HCT116 (cell line): ENCODE measurements at regions not wholly inside any gene's neighbourhood (a gene's known extent, or its start where the extent isn't known, plus 50 kb on each side); places are given as distances from the start of the nearest gene placed in this dataset.

Experiments
- ATAC-seq: fragments of 200-7000 bp; cut with Tn5 transposase; 2 replicates; pipeline ENCODE4 v1.9.1; 2020; ENCODE audit warnings: mild to moderate bottlenecking, moderate library complexity
- BruUV-seq: library from RNA; stranded (reverse); fragments of 400-500 nt; replicated peaks from 2 replicates; lab custom pipeline; 2021; lab: Mats Ljungman, UMichigan
- CTCF ChIA-PET: fragments of 300-600 bp; sonication (Branson Sonifier 250); formaldehyde crosslinking; loops from one replicate; lab custom pipeline; 2021; ENCODE audit warnings: antibody characterized with exemption; lab: Charles Lee
- POLR2A ChIA-PET: fragments of 300-600, 350-600 bp; sonication (Branson Sonifier 250); formaldehyde crosslinking; loops from one replicate; lab custom pipeline; 2021; ENCODE audit warnings: antibody characterized with exemption; lab: Charles Lee
- RAD21 ChIA-PET, 2 experiments: fragments of 300-600 bp; sonication (Branson Sonifier 250); formaldehyde crosslinking; loops; one replicate each; lab custom pipeline; 2023; ENCODE audit warnings: low total read pairs in 2 of 2; ENCODE audit not compliant: uncharacterized antibody in 2 of 2, unreplicated experiment in 2 of 2, low non-redundant PET in 1 of 2; lab: Charles Lee
- DNase-seq: peaks from one replicate; pipeline ENCODE4 v3.0.0-alpha.2; 2010; ENCODE audit warnings: low read depth, low spot score
- H2AFZ ChIP-seq: fragments of 200-600 bp; shearing (Covaris generic), sonication (generic); 2 replicates; pipeline ENCODE4 v1.6.1; 2017; ENCODE audit warnings: low read depth, mixed run types, mixed read lengths, antibody characterized with exemption, low read length; ENCODE audit not compliant: poor library complexity, severe bottlenecking
- H3K27ac ChIP-seq: 2 replicates; pipeline ENCODE4 v1.5.1; 2012; ENCODE audit warnings: low read depth, low read length
- H3K27me3 ChIP-seq: fragments of 200-600 bp; sonication (generic); 2 replicates; pipeline ENCODE4 v1.6.1; 2016; ENCODE audit warnings: mixed run types, low read length, mixed read lengths; ENCODE audit not compliant: insufficient read depth
- H3K36me3 ChIP-seq, 2 experiments: fragments of 200-500 bp in 1 of 2; fragments of 200-600 bp in 1 of 2; sonication (Bioruptor generic) in 1 of 2; sonication (generic) in 1 of 2; 2 replicates each; pipeline versions ENCODE4 v1.5.1 to v1.6.1; 2014 to 2016; ENCODE audit warnings: low read length in 2 of 2, inconsistent platforms in 1 of 2, mixed read lengths in 1 of 2, mixed run types in 1 of 2; ENCODE audit not compliant: insufficient read depth in 2 of 2, control insufficient read depth in 1 of 2
- H3K4me1 ChIP-seq, 2 experiments: fragments of 200-600 bp in 1 of 2; sonication (generic) in 1 of 2; 2 replicates each; pipeline versions ENCODE4 v1.5.1 to v1.6.1; 2012 to 2017; ENCODE audit warnings: low read length in 2 of 2, inconsistent platforms in 1 of 2, mild to moderate bottlenecking in 1 of 2, mixed read lengths in 1 of 2, mixed run types in 1 of 2, moderate library complexity in 1 of 2; ENCODE audit not compliant: insufficient read depth in 2 of 2, control insufficient read depth in 1 of 2
- H3K4me2 ChIP-seq: fragments of 200-600 bp; sonication (generic); 2 replicates; pipeline ENCODE4 v1.6.1; 2017; ENCODE audit warnings: mixed run types, low read length, mixed read lengths
- H3K4me3 ChIP-seq, 2 experiments: fragments of 200-600 bp in 1 of 2; sonication (generic) in 1 of 2; replicated peaks in 1 of 2; 2 replicates each; pipeline ENCODE4 v1.5.1; 2011 to 2016; ENCODE audit warnings: low read length in 2 of 2, control low read depth in 1 of 2, low read depth in 1 of 2, mild to moderate bottlenecking in 1 of 2, mixed read lengths in 1 of 2, mixed run types in 1 of 2
- H3K79me2 ChIP-seq: fragments of 200-600 bp; sonication (generic); 2 replicates; pipeline ENCODE4 v1.6.1; 2017; ENCODE audit warnings: mild to moderate bottlenecking, mixed run types, low read length, moderate library complexity, mixed read lengths; ENCODE audit not compliant: insufficient read depth
- H3K9ac ChIP-seq: fragments of 200-600 bp; sonication (generic); 2 replicates; pipeline ENCODE4 v1.6.1; 2016; ENCODE audit warnings: low read length, mixed read lengths
- H3K9me2 ChIP-seq: fragments of 200-600 bp; sonication (generic), shearing (Covaris generic); 2 replicates; pipeline ENCODE4 v1.6.1; 2017; ENCODE audit warnings: mixed run types, mild to moderate bottlenecking, moderate library complexity; ENCODE audit not compliant: insufficient read depth
- H3K9me3 ChIP-seq, 2 experiments: fragments of 200-500 bp in 1 of 2; fragments of 200-600 bp in 1 of 2; sonication (Bioruptor generic) in 1 of 2; sonication (generic) in 1 of 2; 2 replicates each; pipeline ENCODE4 v1.6.1; 2014 to 2017; ENCODE audit warnings: low read length in 2 of 2, mixed read lengths in 2 of 2, inconsistent platforms in 1 of 2, low read depth in 1 of 2, mild to moderate bottlenecking in 1 of 2, mixed run types in 1 of 2, moderate library complexity in 1 of 2; ENCODE audit not compliant: control insufficient read depth in 1 of 2, insufficient read depth in 1 of 2
- H4K20me1 ChIP-seq: fragments of 200-600 bp; sonication (generic), shearing (Covaris generic); 2 replicates; pipeline ENCODE4 v1.6.1; 2017; ENCODE audit warnings: mixed run types, mild to moderate bottlenecking, moderate library complexity; ENCODE audit not compliant: insufficient read depth
- CBX3 ChIP-seq: IDR thresholded peaks from 2 replicates; pipeline ENCODE4 v1.6.1; 2012; ENCODE audit warnings: low read depth
- CEBPB ChIP-seq: IDR thresholded peaks from 2 replicates; pipeline ENCODE4 v1.6.1; 2012; ENCODE audit warnings: low read depth
- EGR1 ChIP-seq: IDR thresholded peaks from 2 replicates; pipeline ENCODE4 v1.6.1; 2012; ENCODE audit warnings: low read depth
- EZH2 ChIP-seq: fragments of 200-600 bp; sonication (generic); IDR thresholded peaks from 2 replicates; pipeline ENCODE4 v1.6.1; 2017; ENCODE audit warnings: antibody characterized with exemption, mixed run types
- JUND ChIP-seq: IDR thresholded peaks from 2 replicates; pipeline ENCODE4 v1.6.1; 2012
- POLR2AphosphoS5 ChIP-seq: IDR thresholded peaks from 2 replicates; pipeline ENCODE4 v1.6.1; 2011; ENCODE audit warnings: mild to moderate bottlenecking, low read depth, low read length, moderate library complexity
- RAD21 ChIP-seq: IDR thresholded peaks from 2 replicates; pipeline ENCODE4 v1.6.1; 2012; ENCODE audit warnings: low read depth, mild to moderate bottlenecking
- SIN3A ChIP-seq: IDR thresholded peaks from 2 replicates; pipeline ENCODE4 v1.6.1; 2012; ENCODE audit warnings: low read depth
- SP1 ChIP-seq: IDR thresholded peaks from 2 replicates; pipeline ENCODE4 v1.6.1; 2012; ENCODE audit warnings: low read depth
- ZFX ChIP-seq: fragments of 450-650 bp; IDR thresholded peaks from 2 replicates; pipeline ENCODE4 v1.6.1; 2017
- intact Hi-C: fragments of 100-400 bp; cut with micrococcal nuclease; formaldehyde crosslinking; loops from 2 replicates; pipeline ENCODE4 v1.10.0; 2022
- TF ChIP-seq, protein P1 (sequence below): IDR thresholded peaks from 2 replicates; pipeline ENCODE4 v1.6.1; 2012
- TF ChIP-seq, protein P2 (sequence below): IDR thresholded peaks from 2 replicates; pipeline ENCODE4 v1.6.1; 2012; ENCODE audit warnings: low read depth
- TF ChIP-seq, protein P3 (sequence below): IDR thresholded peaks from 2 replicates; pipeline ENCODE4 v1.6.1; 2011; ENCODE audit warnings: mild to moderate bottlenecking, low read length, moderate library complexity; ENCODE audit not compliant: insufficient replicate concordance; ENCODE audit errors: extremely low read depth

- RAD21 ChIA-PET: no interaction called here
- H3K9ac ChIP-seq: no peak overlapping the region
- DNase-seq (no peak), ATAC-seq (no peak)
- no peaks in the 10 kb centered on the region for H3K9me3 ChIP-seq
- intact Hi-C loops: no loop called here
- TF ChIP-seq CBX3 (no peak), CEBPB (no peak)
- TF ChIP-seq, protein P1, sequence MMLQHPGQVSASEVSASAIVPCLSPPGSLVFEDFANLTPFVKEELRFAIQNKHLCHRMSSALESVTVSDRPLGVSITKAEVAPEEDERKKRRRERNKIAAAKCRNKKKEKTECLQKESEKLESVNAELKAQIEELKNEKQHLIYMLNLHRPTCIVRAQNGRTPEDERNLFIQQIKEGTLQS: no peak
- no TSS peak for BruUV-seq
- no peaks in the 10 kb centered on the region for H4K20me1 ChIP-seq
- POLR2A ChIA-PET: no interaction called here
- no peaks in the 10 kb centered on the region for H3K9me2 ChIP-seq
- no peak overlapping the region for H3K27ac ChIP-seq
- no peak overlapping the region for H2AFZ ChIP-seq
- peaks cover 46% of the 10 kb centered on the region for H3K27me3 ChIP-seq
- H3K4me1 ChIP-seq: no peaks in the 10 kb centered on the region
- H3K4me2 ChIP-seq: no peak overlapping the region
- H3K4me3 ChIP-seq: no peak overlapping the region
- H3K36me3 ChIP-seq: no peaks in the 10 kb centered on the region
- CTCF ChIA-PET: no interaction called here
- no peaks in the 10 kb centered on the region for H3K79me2 ChIP-seq
Observed at GRCh38 chr1:36697836-36698605, 215.3 kb upstream of the CSF3R start.

GRCh38 chr1:36696261-36696940, 213.7 kb upstream of the CSF3R start:
- H3K36me3 ChIP-seq: no peaks in the 10 kb centered on the region
- TF ChIP-seq EGR1 (no peak), ZFX (no peak), EZH2 (no peak), SIN3A (no peak), JUND (no peak), POLR2AphosphoS5 (no peak), SP1 (no peak), RAD21 (no peak)
- TF ChIP-seq, protein P2, sequence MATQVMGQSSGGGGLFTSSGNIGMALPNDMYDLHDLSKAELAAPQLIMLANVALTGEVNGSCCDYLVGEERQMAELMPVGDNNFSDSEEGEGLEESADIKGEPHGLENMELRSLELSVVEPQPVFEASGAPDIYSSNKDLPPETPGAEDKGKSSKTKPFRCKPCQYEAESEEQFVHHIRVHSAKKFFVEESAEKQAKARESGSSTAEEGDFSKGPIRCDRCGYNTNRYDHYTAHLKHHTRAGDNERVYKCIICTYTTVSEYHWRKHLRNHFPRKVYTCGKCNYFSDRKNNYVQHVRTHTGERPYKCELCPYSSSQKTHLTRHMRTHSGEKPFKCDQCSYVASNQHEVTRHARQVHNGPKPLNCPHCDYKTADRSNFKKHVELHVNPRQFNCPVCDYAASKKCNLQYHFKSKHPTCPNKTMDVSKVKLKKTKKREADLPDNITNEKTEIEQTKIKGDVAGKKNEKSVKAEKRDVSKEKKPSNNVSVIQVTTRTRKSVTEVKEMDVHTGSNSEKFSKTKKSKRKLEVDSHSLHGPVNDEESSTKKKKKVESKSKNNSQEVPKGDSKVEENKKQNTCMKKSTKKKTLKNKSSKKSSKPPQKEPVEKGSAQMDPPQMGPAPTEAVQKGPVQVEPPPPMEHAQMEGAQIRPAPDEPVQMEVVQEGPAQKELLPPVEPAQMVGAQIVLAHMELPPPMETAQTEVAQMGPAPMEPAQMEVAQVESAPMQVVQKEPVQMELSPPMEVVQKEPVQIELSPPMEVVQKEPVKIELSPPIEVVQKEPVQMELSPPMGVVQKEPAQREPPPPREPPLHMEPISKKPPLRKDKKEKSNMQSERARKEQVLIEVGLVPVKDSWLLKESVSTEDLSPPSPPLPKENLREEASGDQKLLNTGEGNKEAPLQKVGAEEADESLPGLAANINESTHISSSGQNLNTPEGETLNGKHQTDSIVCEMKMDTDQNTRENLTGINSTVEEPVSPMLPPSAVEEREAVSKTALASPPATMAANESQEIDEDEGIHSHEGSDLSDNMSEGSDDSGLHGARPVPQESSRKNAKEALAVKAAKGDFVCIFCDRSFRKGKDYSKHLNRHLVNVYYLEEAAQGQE: no peak
- TF ChIP-seq, protein P1: no peak
- TF ChIP-seq, protein P3, sequence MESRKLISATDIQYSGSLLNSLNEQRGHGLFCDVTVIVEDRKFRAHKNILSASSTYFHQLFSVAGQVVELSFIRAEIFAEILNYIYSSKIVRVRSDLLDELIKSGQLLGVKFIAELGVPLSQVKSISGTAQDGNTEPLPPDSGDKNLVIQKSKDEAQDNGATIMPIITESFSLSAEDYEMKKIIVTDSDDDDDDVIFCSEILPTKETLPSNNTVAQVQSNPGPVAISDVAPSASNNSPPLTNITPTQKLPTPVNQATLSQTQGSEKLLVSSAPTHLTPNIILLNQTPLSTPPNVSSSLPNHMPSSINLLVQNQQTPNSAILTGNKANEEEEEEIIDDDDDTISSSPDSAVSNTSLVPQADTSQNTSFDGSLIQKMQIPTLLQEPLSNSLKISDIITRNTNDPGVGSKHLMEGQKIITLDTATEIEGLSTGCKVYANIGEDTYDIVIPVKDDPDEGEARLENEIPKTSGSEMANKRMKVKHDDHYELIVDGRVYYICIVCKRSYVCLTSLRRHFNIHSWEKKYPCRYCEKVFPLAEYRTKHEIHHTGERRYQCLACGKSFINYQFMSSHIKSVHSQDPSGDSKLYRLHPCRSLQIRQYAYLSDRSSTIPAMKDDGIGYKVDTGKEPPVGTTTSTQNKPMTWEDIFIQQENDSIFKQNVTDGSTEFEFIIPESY: no peak
- H3K4me1 ChIP-seq: peaks cover 5 to 10% of the 10 kb centered on the region in 2 experiments; a peak in 3 of 4 replicates
- ChIA-PET CTCF (no interaction called here), POLR2A (no interaction called here), RAD21 (no interaction called here)
- H4K20me1 ChIP-seq: no peaks in the 10 kb centered on the region
- H3K9ac ChIP-seq: no peak overlapping the region
- peaks cover 46% of the 10 kb centered on the region for H3K27me3 ChIP-seq
- intact Hi-C loops: no loop called here
- no TSS peak for BruUV-seq
- ATAC-seq: no peak
- H3K27ac ChIP-seq: no peak overlapping the region
- DNase-seq: no peak
- no peak overlapping the region for H2AFZ ChIP-seq
- no peaks in the 10 kb centered on the region for H3K9me2 ChIP-seq
- no peaks in the 10 kb centered on the region for H3K9me3 ChIP-seq
- no peak overlapping the region for H3K4me3 ChIP-seq
- no peak overlapping the region for H3K4me2 ChIP-seq
- H3K79me2 ChIP-seq: no peaks in the 10 kb centered on the region
